HEK293 (cell line): ENCODE measurements at regions not wholly inside any gene's neighbourhood (a gene's known extent, or its start where the extent isn't known, plus 50 kb on each side); places are given as distances from the start of the nearest gene placed in this dataset.

Experiments used
- CTCF ChIA-PET: fragments of 350-600 bp; formaldehyde crosslinking; extraction: SDS; loops from one replicate; lab custom pipeline; 2021; ENCODE audit warnings: antibody characterized with exemption; lab: Yijun Ruan, JAX
- POLR2A ChIA-PET: fragments of 300-600 bp; formaldehyde crosslinking; extraction: SDS; loops from one replicate; lab custom pipeline; 2020; ENCODE audit warnings: antibody characterized with exemption, inconsistent platforms; lab: Yijun Ruan, JAX
- H3K27ac ChIP-seq: fragments of 200-500 bp; sonication (Bioruptor generic); 2 replicates; pipeline ENCODE4 v1.5.1; 2014; ENCODE audit warnings: low read depth, low read length, control low read depth, inconsistent platforms; ENCODE audit errors: extremely low read depth
- H3K36me3 ChIP-seq, 2 experiments: fragments of 200-500 bp in 1 of 2; sonication (Bioruptor generic) in 1 of 2; 1 replicate in 1 of 2; 2 replicates in 1 of 2; pipeline ENCODE4 v1.5.1; 2014 to 2017; ENCODE audit warnings: inconsistent platforms in 2 of 2, low read length in 2 of 2; ENCODE audit not compliant: control insufficient read depth in 2 of 2, insufficient read depth in 1 of 2
- H3K4me1 ChIP-seq: fragments of 200-500 bp; sonication (Bioruptor generic); 2 replicates; pipeline ENCODE4 v1.5.1; 2014; ENCODE audit warnings: mild to moderate bottlenecking, low read length, inconsistent platforms; ENCODE audit not compliant: control insufficient read depth, insufficient read depth
- H3K4me3 ChIP-seq: 2 replicates; pipeline ENCODE4 v1.5.1; 2011; ENCODE audit warnings: low read depth, mild to moderate bottlenecking, control low read depth, low read length, moderate library complexity
- H3K9me3 ChIP-seq: fragments of 200-500 bp; sonication (Bioruptor generic); 2 replicates; pipeline ENCODE4 v1.5.1; 2014; ENCODE audit warnings: low read depth, low read length, inconsistent platforms; ENCODE audit not compliant: control insufficient read depth, insufficient read depth
- BCL11B ChIP-seq: fragments of 450-650 bp; formaldehyde crosslinking; IDR thresholded peaks from 2 replicates; pipeline ENCODE4 v1.5.1; 2016; ENCODE audit warnings: low read depth, missing biosample characterization, missing genetic modification characterization
- GLI4 ChIP-seq: fragments of 450-650 bp; formaldehyde crosslinking; IDR thresholded peaks from 2 replicates; pipeline ENCODE4 v1.5.1; 2016; ENCODE audit warnings: missing biosample characterization, missing genetic modification characterization
- GLIS1 ChIP-seq: fragments of 450-650 bp; formaldehyde crosslinking; IDR thresholded peaks from 2 replicates; pipeline ENCODE4 v1.5.1; 2016; ENCODE audit warnings: missing biosample characterization, missing genetic modification characterization
- GLIS2 ChIP-seq: fragments of 450-650 bp; formaldehyde crosslinking; IDR thresholded peaks from 2 replicates; pipeline ENCODE4 v1.5.1; 2016; ENCODE audit warnings: missing biosample characterization, missing genetic modification characterization
- MEIS1 ChIP-seq: sonication (generic); formaldehyde crosslinking; IDR thresholded peaks from 2 replicates; pipeline ENCODE4 v1.8.1; 2022; ENCODE audit warnings: missing genetic modification reagents, mild to moderate bottlenecking, borderline replicate concordance
- OVOL3 ChIP-seq: fragments of 450-650 bp; formaldehyde crosslinking; IDR thresholded peaks from 2 replicates; pipeline ENCODE4 v1.5.1; 2016; ENCODE audit warnings: missing biosample characterization, missing genetic modification characterization
- SP7 ChIP-seq: fragments of 450-650 bp; formaldehyde crosslinking; IDR thresholded peaks from 2 replicates; pipeline ENCODE4 v1.5.1; 2016; ENCODE audit warnings: missing biosample characterization, missing genetic modification characterization
- ZNF112 ChIP-seq: fragments of 450-650 bp; formaldehyde crosslinking; IDR thresholded peaks from 2 replicates; pipeline ENCODE4 v1.5.0; 2017; ENCODE audit warnings: missing biosample characterization, missing genetic modification characterization
- ZNF138 ChIP-seq: fragments of 450-650 bp; formaldehyde crosslinking; IDR thresholded peaks from 2 replicates; pipeline ENCODE4 v1.5.1; 2016; ENCODE audit warnings: missing biosample characterization, missing genetic modification characterization, borderline replicate concordance
- ZNF146 ChIP-seq: fragments of 450-650 bp; formaldehyde crosslinking; IDR thresholded peaks from 2 replicates; pipeline ENCODE4 v1.5.1; 2016; ENCODE audit warnings: missing biosample characterization, missing genetic modification characterization
- ZNF2 ChIP-seq: fragments of 450-650 bp; formaldehyde crosslinking; IDR thresholded peaks from 2 replicates; pipeline ENCODE4 v1.5.1; 2016; ENCODE audit warnings: missing biosample characterization, missing genetic modification characterization
- ZNF223 ChIP-seq: fragments of 450-650 bp; formaldehyde crosslinking; IDR thresholded peaks from 2 replicates; pipeline ENCODE4 v1.5.1; 2016; ENCODE audit warnings: missing biosample characterization, missing genetic modification characterization
- ZNF433 ChIP-seq: fragments of 450-650 bp; formaldehyde crosslinking; IDR thresholded peaks from 2 replicates; pipeline ENCODE4 v1.5.1; 2016; ENCODE audit warnings: missing biosample characterization, missing genetic modification characterization, low read depth
- ZNF514 ChIP-seq: fragments of 450-650 bp; formaldehyde crosslinking; IDR thresholded peaks from 2 replicates; pipeline ENCODE4 v1.5.1; 2016; ENCODE audit warnings: missing biosample characterization, missing genetic modification characterization
- ZNF561 ChIP-seq: fragments of 450-650 bp; IDR thresholded peaks from 2 replicates; pipeline ENCODE4 v1.5.1; 2018; ENCODE audit warnings: missing biosample characterization, missing genetic modification characterization, borderline replicate concordance
- ZNF610 ChIP-seq: fragments of 450-650 bp; formaldehyde crosslinking; IDR thresholded peaks from 2 replicates; pipeline ENCODE4 v1.5.1; 2016; ENCODE audit warnings: missing biosample characterization, missing genetic modification characterization, borderline replicate concordance
- ZNF658 ChIP-seq: fragments of 450-650 bp; formaldehyde crosslinking; IDR thresholded peaks from 2 replicates; pipeline ENCODE4; 2016; ENCODE audit warnings: missing biosample characterization, missing genetic modification characterization
- ZNF677 ChIP-seq: fragments of 450-650 bp; IDR thresholded peaks from 2 replicates; pipeline ENCODE4 v1.5.0; 2018; ENCODE audit warnings: missing biosample characterization, mild to moderate bottlenecking, missing genetic modification characterization, moderate library complexity
- TF ChIP-seq, protein P1 (sequence below): fragments of 450-650 bp; formaldehyde crosslinking; IDR thresholded peaks from 2 replicates; pipeline ENCODE4 v1.5.1; 2017; ENCODE audit warnings: missing biosample characterization, missing genetic modification characterization
- TF ChIP-seq, protein P2 (sequence below): fragments of 450-650 bp; formaldehyde crosslinking; IDR thresholded peaks from 2 replicates; pipeline ENCODE4 v1.5.1; 2016; ENCODE audit warnings: missing biosample characterization, missing genetic modification characterization, borderline replicate concordance
- TF ChIP-seq, protein P3 (sequence below): fragments of 450-650 bp; formaldehyde crosslinking; IDR thresholded peaks from 2 replicates; pipeline ENCODE4 v1.5.1; 2016; ENCODE audit warnings: missing biosample characterization, missing genetic modification characterization, low read depth
- TF ChIP-seq, protein P4 (sequence below): fragments of 450-650 bp; formaldehyde crosslinking; IDR thresholded peaks from 2 replicates; pipeline ENCODE4 v1.5.1; 2016; ENCODE audit warnings: missing biosample characterization, missing genetic modification characterization

DNA sequence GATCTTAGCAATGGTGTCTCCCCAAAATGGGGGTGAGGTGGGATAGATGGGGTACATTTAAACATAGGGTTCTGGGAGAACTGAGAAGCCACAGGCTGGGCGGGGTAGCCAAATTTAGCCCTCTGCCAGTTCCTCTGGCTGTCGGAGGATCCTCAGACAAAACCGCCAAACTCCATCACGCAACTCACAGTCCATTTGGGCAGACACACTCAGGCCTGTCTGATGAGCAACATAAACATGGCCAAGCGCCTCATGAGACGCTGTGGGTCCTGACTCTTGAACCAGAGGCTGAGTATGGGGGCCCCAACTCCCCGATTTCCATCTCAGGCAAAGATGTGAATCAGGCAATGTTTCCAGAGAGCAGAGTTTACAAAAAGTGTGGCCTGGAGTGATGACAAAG, 162.3 kb downstream of the FGF18 start (continued):
- TF ChIP-seq OVOL3 (tag by site-specific recombination) (no peak), ZNF138 (tag by site-specific recombination) (no peak), ZNF223 (no peak), ZNF610 (tag by site-specific recombination) (no peak), ZNF146 (tag by site-specific recombination) (no peak), ZNF561 (tag by site-specific recombination) (no peak)

DNA sequence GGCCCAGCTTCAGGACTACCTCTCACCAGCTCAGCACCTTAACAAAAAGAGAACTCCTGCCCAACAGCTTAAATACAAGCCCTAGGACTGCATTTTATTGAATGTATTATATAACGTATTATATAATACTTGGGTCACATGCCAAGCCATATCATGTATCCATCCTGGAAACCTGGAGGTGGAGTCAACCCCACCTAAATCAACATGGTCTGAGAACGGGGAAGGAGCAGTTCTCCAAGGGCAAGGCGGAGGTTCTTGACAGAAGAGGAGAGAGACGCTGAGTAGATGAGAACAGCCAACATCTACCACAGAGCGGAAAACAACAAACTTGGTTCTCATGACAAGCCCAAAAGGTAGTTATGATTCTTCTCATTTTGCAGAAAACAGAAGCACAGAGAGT, 163.4 kb downstream of the FGF18 start:
- Histone ChIP-seq H3K9me3 (no peaks in the 10 kb centered on the region), H3K36me3 (no peaks in the 10 kb centered on the region), H3K4me3 (no peak overlapping the region), H3K4me1 (no peaks in the 10 kb centered on the region)
- CTCF ChIA-PET = interaction anchor here (0.9 kb wide), 1 partner anchor 23 kb away, joined by 3 read pairs; no protein-coding TSS in a partner anchor
- no peak for TF ChIP-seq MEIS1 (CRISPR knock-in tag)
- TF ChIP-seq, protein P1, sequence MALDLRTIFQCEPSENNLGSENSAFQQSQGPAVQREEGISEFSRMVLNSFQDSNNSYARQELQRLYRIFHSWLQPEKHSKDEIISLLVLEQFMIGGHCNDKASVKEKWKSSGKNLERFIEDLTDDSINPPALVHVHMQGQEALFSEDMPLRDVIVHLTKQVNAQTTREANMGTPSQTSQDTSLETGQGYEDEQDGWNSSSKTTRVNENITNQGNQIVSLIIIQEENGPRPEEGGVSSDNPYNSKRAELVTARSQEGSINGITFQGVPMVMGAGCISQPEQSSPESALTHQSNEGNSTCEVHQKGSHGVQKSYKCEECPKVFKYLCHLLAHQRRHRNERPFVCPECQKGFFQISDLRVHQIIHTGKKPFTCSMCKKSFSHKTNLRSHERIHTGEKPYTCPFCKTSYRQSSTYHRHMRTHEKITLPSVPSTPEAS = no peak
- no peak for TF ChIP-seq ZNF514 (tag by site-specific recombination)
- TF ChIP-seq, all 188 proteins: peak for 0
- POLR2A ChIA-PET = no interaction called here
- H3K27ac ChIP-seq = no peak overlapping the region

DNA sequence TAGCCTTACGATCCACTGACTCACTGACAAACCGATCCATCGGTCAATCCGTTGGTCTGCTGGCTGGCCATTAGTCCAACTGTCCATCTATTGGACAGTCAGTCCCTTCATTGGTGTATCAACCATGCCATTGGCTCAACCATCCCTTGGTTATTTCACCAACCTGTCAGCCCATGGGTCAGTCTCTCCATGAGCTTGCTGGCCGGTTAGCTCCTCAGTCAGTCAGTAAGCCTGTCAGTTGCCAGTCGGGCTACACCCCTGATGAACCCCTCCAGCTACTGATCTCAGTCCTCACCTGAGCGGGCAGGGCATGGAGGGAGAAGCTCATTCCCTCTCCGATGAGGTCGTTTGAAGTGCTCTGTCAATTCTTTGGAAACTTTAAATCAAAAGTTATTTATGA, 166.5 kb downstream of the FGF18 start:
- H3K4me1 ChIP-seq = no peaks in the 10 kb centered on the region
- no peaks in the 10 kb centered on the region for H3K9me3 ChIP-seq
- ChIA-PET CTCF (no interaction called here), POLR2A (no interaction called here)
- TF ChIP-seq GLI4 (tag by site-specific recombination) (no peak), ZNF677 (tag by site-specific recombination) (no peak), ZNF658 (no peak), BCL11B (no peak), GLIS2 (tag by site-specific recombination) (no peak), ZNF112 (tag by site-specific recombination) (no peak), GLIS1 (no peak), ZNF433 (tag by site-specific recombination) (no peak), SP7 (tag by site-specific recombination) (no peak), ZNF2 (tag by site-specific recombination) (no peak)
- TF ChIP-seq, protein P2, sequence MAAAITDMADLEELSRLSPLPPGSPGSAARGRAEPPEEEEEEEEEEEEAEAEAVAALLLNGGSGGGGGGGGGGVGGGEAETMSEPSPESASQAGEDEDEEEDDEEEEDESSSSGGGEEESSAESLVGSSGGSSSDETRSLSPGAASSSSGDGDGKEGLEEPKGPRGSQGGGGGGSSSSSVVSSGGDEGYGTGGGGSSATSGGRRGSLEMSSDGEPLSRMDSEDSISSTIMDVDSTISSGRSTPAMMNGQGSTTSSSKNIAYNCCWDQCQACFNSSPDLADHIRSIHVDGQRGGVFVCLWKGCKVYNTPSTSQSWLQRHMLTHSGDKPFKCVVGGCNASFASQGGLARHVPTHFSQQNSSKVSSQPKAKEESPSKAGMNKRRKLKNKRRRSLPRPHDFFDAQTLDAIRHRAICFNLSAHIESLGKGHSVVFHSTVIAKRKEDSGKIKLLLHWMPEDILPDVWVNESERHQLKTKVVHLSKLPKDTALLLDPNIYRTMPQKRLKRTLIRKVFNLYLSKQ (tag by site-specific recombination) = no peak
- TF ChIP-seq, protein P3, sequence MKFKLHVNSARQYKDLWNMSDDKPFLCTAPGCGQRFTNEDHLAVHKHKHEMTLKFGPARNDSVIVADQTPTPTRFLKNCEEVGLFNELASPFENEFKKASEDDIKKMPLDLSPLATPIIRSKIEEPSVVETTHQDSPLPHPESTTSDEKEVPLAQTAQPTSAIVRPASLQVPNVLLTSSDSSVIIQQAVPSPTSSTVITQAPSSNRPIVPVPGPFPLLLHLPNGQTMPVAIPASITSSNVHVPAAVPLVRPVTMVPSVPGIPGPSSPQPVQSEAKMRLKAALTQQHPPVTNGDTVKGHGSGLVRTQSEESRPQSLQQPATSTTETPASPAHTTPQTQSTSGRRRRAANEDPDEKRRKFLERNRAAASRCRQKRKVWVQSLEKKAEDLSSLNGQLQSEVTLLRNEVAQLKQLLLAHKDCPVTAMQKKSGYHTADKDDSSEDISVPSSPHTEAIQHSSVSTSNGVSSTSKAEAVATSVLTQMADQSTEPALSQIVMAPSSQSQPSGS (tag by site-specific recombination) = no peak
- TF ChIP-seq, protein P4, sequence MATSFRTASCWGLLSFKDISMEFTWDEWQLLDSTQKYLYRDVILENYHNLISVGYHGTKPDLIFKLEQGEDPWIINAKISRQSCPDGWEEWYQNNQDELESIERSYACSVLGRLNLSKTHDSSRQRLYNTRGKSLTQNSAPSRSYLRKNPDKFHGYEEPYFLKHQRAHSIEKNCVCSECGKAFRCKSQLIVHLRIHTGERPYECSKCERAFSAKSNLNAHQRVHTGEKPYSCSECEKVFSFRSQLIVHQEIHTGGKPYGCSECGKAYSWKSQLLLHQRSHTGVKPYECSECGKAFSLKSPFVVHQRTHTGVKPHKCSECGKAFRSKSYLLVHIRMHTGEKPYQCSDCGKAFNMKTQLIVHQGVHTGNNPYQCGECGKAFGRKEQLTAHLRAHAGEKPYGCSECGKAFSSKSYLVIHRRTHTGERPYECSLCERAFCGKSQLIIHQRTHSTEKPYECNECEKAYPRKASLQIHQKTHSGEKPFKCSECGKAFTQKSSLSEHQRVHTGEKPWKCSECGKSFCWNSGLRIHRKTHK (tag by site-specific recombination) = no peak
- no peaks in the 10 kb centered on the region for H3K36me3 ChIP-seq
- H3K4me3 ChIP-seq = no peak overlapping the region
- H3K27ac ChIP-seq = no peak overlapping the region
